HEK293 (cell line): ENCODE measurements at regions not wholly inside any gene's neighbourhood (a gene's known extent, or its start where the extent isn't known, plus 50 kb on each side); places are given as distances from the start of the nearest gene placed in this dataset.

Source experiments
- CTCF ChIP-seq: fragments of 450-650 bp; formaldehyde crosslinking; IDR thresholded peaks from 2 replicates; pipeline ENCODE4 v1.5.1; 2016; ENCODE audit warnings: missing biosample characterization, missing genetic modification characterization
- REPIN1 ChIP-seq: fragments of 450-650 bp; formaldehyde crosslinking; IDR thresholded peaks from 2 replicates; pipeline ENCODE4 v1.5.1; 2017; ENCODE audit warnings: missing biosample characterization, missing genetic modification characterization, low read depth
- ZBTB1 ChIP-seq: fragments of 450-650 bp; formaldehyde crosslinking; IDR thresholded peaks from 2 replicates; pipeline ENCODE4 v1.5.1; 2016; ENCODE audit warnings: missing biosample characterization, missing genetic modification characterization
- ZBTB10 ChIP-seq: fragments of 450-650 bp; formaldehyde crosslinking; IDR thresholded peaks from 2 replicates; pipeline ENCODE4 v1.5.1; 2016; ENCODE audit warnings: missing biosample characterization, missing genetic modification characterization
- ZBTB7A ChIP-seq: fragments of 450-650 bp; formaldehyde crosslinking; IDR thresholded peaks from 2 replicates; pipeline ENCODE4 v1.5.1; 2016; ENCODE audit warnings: low read depth, missing biosample characterization, missing genetic modification characterization
- ZBTB8A ChIP-seq: fragments of 450-650 bp; formaldehyde crosslinking; IDR thresholded peaks from 2 replicates; pipeline ENCODE4 v1.5.1; 2016; ENCODE audit warnings: missing biosample characterization, missing genetic modification characterization
- ZFP3 ChIP-seq: fragments of 450-650 bp; formaldehyde crosslinking; IDR thresholded peaks from 2 replicates; pipeline ENCODE4 v1.5.1; 2016; ENCODE audit warnings: low read depth, missing biosample characterization, missing genetic modification characterization
- ZNF19 ChIP-seq: fragments of 450-650 bp; formaldehyde crosslinking; IDR thresholded peaks from 2 replicates; pipeline ENCODE4; 2016; ENCODE audit warnings: missing biosample characterization, missing genetic modification characterization, low read depth
- ZNF416 ChIP-seq: fragments of 450-650 bp; formaldehyde crosslinking; IDR thresholded peaks from 2 replicates; pipeline ENCODE4 v1.5.1; 2016; ENCODE audit warnings: missing biosample characterization, missing genetic modification characterization
- ZNF518A ChIP-seq: fragments of 450-650 bp; formaldehyde crosslinking; conservative IDR thresholded peaks from 2 replicates; pipeline ENCODE4 v1.5.1; 2016; ENCODE audit warnings: low read depth, missing biosample characterization, missing genetic modification characterization
- ZSCAN4 ChIP-seq: fragments of 450-650 bp; formaldehyde crosslinking; IDR thresholded peaks from 2 replicates; pipeline ENCODE4 v1.5.1; 2017; ENCODE audit warnings: missing biosample characterization, missing genetic modification characterization

GRCh38 chr4:120434756-120435155 is 368.1 kb upstream of the MAD2L1 start:
- no peak for TF ChIP-seq ZNF518A (tag by site-specific recombination)
- TF ChIP-seq ZSCAN4 (tag by site-specific recombination) = no peak
- no peak for TF ChIP-seq ZBTB1 (tag by site-specific recombination)
- TF ChIP-seq CTCF (tag by site-specific recombination) = no peak
- no peak for TF ChIP-seq ZNF416 (tag by site-specific recombination)
- TF ChIP-seq ZFP3 (tag by site-specific recombination) = no peak
- no peak for TF ChIP-seq ZBTB10 (tag by site-specific recombination)
- no peak for TF ChIP-seq ZBTB8A
- TF ChIP-seq REPIN1 (tag by site-specific recombination) = no peak
- TF ChIP-seq ZNF19 (tag by site-specific recombination) = no peak
- TF ChIP-seq ZBTB7A (tag by site-specific recombination) = no peak
